SK-N-SH treated with all-trans-retinoic acid at 6 μM for 48 hours (cell line): ENCODE measurements at regions not wholly inside any gene's neighbourhood (a gene's known extent, or its start where the extent isn't known, plus 50 kb on each side); places are given as distances from the start of the nearest gene placed in this dataset.

Experiments
- ATAC-seq: fragments of 200-7000 bp; cut with Tn5 transposase; 3 replicates; pipeline ENCODE4 v1.9.1; 2020; ENCODE audit warnings: mild to moderate bottlenecking, moderate library complexity
- ARNTL ChIP-seq: fragments of 450-650 bp; formaldehyde crosslinking; IDR thresholded peaks from 2 replicates; pipeline ENCODE4 v1.5.0; 2020; ENCODE audit warnings: low read depth, mild to moderate bottlenecking, moderate library complexity, borderline replicate concordance
- BACH2 ChIP-seq: fragments of 250-450 bp; sonication (Bioruptor Pico); IDR thresholded peaks from 2 replicates; pipeline ENCODE4 v1.9.0; 2021; ENCODE audit warnings: mild to moderate bottlenecking, borderline replicate concordance
- CREB5 ChIP-seq: fragments of 250-450 bp; sonication (Bioruptor Pico); IDR thresholded peaks from 2 replicates; pipeline ENCODE4 v1.5.1; 2020; ENCODE audit warnings: low read depth, mild to moderate bottlenecking, moderate library complexity
- CSRNP3 ChIP-seq: fragments of 250-450 bp; sonication (Bioruptor Pico); IDR thresholded peaks from 2 replicates; pipeline ENCODE4 v1.5.1; 2021; ENCODE audit warnings: mild to moderate bottlenecking, moderate library complexity
- ESRRG ChIP-seq: fragments of 250-450 bp; sonication (Bioruptor Pico); IDR thresholded peaks from 2 replicates; pipeline ENCODE4 v1.6.1; 2021; ENCODE audit warnings: mild to moderate bottlenecking
- GLIS3 ChIP-seq: fragments of 250-450 bp; sonication (Bioruptor Pico); IDR thresholded peaks from 2 replicates; pipeline ENCODE4 v1.5.0; 2020; ENCODE audit warnings: mild to moderate bottlenecking, moderate library complexity
- OSR1 ChIP-seq: fragments of 250-450 bp; sonication (Bioruptor Pico); IDR thresholded peaks from 2 replicates; pipeline ENCODE4 v1.8.0; 2022; ENCODE audit warnings: moderate library complexity, mild to moderate bottlenecking, inconsistent platforms
- SNAI2 ChIP-seq: fragments of 250-450 bp; sonication (Bioruptor Pico); IDR thresholded peaks from 2 replicates; pipeline ENCODE4 v1.5.0; 2020; ENCODE audit warnings: mild to moderate bottlenecking, moderate library complexity
- TCF4 ChIP-seq: fragments of 250-450 bp; sonication (Bioruptor Pico); IDR thresholded peaks from 2 replicates; pipeline ENCODE4 v1.8.0; 2021; ENCODE audit warnings: mild to moderate bottlenecking, moderate library complexity, borderline replicate concordance
- TOX ChIP-seq: fragments of 250-450 bp; sonication (Bioruptor Pico); IDR thresholded peaks from 2 replicates; pipeline ENCODE4 v1.8.0; 2021; ENCODE audit warnings: mild to moderate bottlenecking, moderate library complexity, borderline replicate concordance
- ZFP3 ChIP-seq: fragments of 250-450 bp; sonication (Bioruptor Pico); IDR thresholded peaks from 2 replicates; pipeline ENCODE4 v1.5.0; 2020; ENCODE audit warnings: mild to moderate bottlenecking, moderate library complexity
- ZFP30 ChIP-seq: fragments of 450-650 bp; formaldehyde crosslinking; IDR thresholded peaks from 2 replicates; pipeline ENCODE4 v1.5.0; 2022; ENCODE audit warnings: mild to moderate bottlenecking, moderate library complexity
- ZNF565 ChIP-seq: fragments of 450-650 bp; formaldehyde crosslinking; conservative IDR thresholded peaks from 2 replicates; pipeline ENCODE4 v1.5.0; 2020; ENCODE audit warnings: low read depth, mild to moderate bottlenecking, moderate library complexity
- ZNF70 ChIP-seq: fragments of 450-650 bp; formaldehyde crosslinking; IDR thresholded peaks from 2 replicates; pipeline ENCODE4 v1.5.0; 2020; ENCODE audit warnings: mild to moderate bottlenecking, moderate library complexity
- ZNF8 ChIP-seq: fragments of 450-650 bp; formaldehyde crosslinking; IDR thresholded peaks from 2 replicates; pipeline ENCODE4 v1.5.0; 2020; ENCODE audit warnings: mild to moderate bottlenecking, moderate library complexity
- TF ChIP-seq, protein P1 (sequence below): fragments of 250-450 bp; sonication (Bioruptor Pico); IDR thresholded peaks from 2 replicates; pipeline ENCODE4 v1.5.0; 2020; ENCODE audit warnings: mild to moderate bottlenecking, moderate library complexity
- TF ChIP-seq, protein P2 (sequence below): fragments of 250-450 bp; sonication (Bioruptor Pico); IDR thresholded peaks from 2 replicates; pipeline ENCODE4 v1.8.0; 2020; ENCODE audit warnings: mild to moderate bottlenecking, moderate library complexity, borderline replicate concordance
- TF ChIP-seq, protein P3 (sequence below): fragments of 250-450 bp; sonication (Bioruptor Pico); IDR thresholded peaks from 2 replicates; pipeline ENCODE4 v1.8.0; 2021; ENCODE audit warnings: low read depth, mild to moderate bottlenecking, moderate library complexity, borderline replicate concordance

GRCh38 chr7:46687203-46687602 is 766.1 kb upstream of the IGFBP3 start:
- ATAC-seq: no peak
- TF ChIP-seq OSR1 (CRISPR knock-in tag): no peak
- TF ChIP-seq SNAI2: no peak
- TF ChIP-seq ZFP30: no peak
- TF ChIP-seq CSRNP3 (CRISPR knock-in tag): no peak
- TF ChIP-seq, protein P1, sequence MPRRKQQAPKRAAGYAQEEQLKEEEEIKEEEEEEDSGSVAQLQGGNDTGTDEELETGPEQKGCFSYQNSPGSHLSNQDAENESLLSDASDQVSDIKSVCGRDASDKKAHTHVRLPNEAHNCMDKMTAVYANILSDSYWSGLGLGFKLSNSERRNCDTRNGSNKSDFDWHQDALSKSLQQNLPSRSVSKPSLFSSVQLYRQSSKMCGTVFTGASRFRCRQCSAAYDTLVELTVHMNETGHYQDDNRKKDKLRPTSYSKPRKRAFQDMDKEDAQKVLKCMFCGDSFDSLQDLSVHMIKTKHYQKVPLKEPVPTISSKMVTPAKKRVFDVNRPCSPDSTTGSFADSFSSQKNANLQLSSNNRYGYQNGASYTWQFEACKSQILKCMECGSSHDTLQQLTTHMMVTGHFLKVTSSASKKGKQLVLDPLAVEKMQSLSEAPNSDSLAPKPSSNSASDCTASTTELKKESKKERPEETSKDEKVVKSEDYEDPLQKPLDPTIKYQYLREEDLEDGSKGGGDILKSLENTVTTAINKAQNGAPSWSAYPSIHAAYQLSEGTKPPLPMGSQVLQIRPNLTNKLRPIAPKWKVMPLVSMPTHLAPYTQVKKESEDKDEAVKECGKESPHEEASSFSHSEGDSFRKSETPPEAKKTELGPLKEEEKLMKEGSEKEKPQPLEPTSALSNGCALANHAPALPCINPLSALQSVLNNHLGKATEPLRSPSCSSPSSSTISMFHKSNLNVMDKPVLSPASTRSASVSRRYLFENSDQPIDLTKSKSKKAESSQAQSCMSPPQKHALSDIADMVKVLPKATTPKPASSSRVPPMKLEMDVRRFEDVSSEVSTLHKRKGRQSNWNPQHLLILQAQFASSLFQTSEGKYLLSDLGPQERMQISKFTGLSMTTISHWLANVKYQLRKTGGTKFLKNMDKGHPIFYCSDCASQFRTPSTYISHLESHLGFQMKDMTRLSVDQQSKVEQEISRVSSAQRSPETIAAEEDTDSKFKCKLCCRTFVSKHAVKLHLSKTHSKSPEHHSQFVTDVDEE (CRISPR knock-in tag): no peak
- TF ChIP-seq ZNF565 (CRISPR knock-in tag): no peak
- TF ChIP-seq CREB5 (CRISPR knock-in tag): no peak
- TF ChIP-seq ZNF8 (CRISPR knock-in tag): no peak
- no peak for TF ChIP-seq ZNF70 (CRISPR knock-in tag)
- no peak for TF ChIP-seq ESRRG (CRISPR knock-in tag)
- TF ChIP-seq GLIS3: no peak
- no peak for TF ChIP-seq ARNTL
- TF ChIP-seq BACH2 (CRISPR knock-in tag): no peak

DNA sequence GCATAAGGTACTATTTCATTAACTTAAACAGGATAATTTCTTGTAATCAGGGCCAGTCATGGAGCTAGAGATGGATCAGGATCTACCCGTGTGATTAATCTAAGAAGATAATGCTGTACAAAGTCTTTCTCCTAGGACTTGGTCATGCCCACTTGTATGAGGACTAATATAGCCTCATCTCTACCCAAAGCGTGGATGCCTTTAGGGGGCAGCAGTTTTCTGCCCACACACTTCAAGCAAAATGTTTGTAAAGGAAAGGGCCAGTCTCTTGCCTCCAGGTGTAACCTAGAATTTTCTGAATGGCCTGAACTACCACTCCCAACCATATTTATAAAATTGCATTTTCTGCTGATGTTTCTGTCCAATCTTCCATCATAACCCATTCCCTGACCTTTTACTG is 764.0 kb upstream of the IGFBP3 start:
- ATAC-seq: peak; percentile 47; the same call in 1 of the 3 replicates
- no peak for TF ChIP-seq GLIS3
- TF ChIP-seq, protein P2, sequence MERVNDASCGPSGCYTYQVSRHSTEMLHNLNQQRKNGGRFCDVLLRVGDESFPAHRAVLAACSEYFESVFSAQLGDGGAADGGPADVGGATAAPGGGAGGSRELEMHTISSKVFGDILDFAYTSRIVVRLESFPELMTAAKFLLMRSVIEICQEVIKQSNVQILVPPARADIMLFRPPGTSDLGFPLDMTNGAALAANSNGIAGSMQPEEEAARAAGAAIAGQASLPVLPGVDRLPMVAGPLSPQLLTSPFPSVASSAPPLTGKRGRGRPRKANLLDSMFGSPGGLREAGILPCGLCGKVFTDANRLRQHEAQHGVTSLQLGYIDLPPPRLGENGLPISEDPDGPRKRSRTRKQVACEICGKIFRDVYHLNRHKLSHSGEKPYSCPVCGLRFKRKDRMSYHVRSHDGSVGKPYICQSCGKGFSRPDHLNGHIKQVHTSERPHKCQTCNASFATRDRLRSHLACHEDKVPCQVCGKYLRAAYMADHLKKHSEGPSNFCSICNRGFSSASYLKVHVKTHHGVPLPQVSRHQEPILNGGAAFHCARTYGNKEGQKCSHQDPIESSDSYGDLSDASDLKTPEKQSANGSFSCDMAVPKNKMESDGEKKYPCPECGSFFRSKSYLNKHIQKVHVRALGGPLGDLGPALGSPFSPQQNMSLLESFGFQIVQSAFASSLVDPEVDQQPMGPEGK (CRISPR knock-in tag): no peak
- no peak for TF ChIP-seq TOX (CRISPR knock-in tag)
- no peak for TF ChIP-seq ARNTL

- no peak for ATAC-seq
- no peak for TF ChIP-seq SNAI2
- no peak for TF ChIP-seq TCF4 (CRISPR knock-in tag)
- TF ChIP-seq ARNTL: no peak
- TF ChIP-seq, protein P1 (CRISPR knock-in tag): no peak
- TF ChIP-seq OSR1 (CRISPR knock-in tag): no peak
- no peak for TF ChIP-seq CSRNP3 (CRISPR knock-in tag)
- no peak for TF ChIP-seq ZFP3 (CRISPR knock-in tag)
- TF ChIP-seq GLIS3: no peak
- TF ChIP-seq, protein P3, sequence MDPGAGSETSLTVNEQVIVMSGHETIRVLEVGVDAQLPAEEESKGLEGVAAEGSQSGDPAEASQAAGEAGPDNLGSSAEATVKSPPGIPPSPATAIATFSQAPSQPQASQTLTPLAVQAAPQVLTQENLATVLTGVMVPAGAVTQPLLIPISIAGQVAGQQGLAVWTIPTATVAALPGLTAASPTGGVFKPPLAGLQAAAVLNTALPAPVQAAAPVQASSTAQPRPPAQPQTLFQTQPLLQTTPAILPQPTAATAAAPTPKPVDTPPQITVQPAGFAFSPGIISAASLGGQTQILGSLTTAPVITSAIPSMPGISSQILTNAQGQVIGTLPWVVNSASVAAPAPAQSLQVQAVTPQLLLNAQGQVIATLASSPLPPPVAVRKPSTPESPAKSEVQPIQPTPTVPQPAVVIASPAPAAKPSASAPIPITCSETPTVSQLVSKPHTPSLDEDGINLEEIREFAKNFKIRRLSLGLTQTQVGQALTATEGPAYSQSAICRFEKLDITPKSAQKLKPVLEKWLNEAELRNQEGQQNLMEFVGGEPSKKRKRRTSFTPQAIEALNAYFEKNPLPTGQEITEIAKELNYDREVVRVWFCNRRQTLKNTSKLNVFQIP (CRISPR knock-in tag): no peak
- no peak for TF ChIP-seq ZFP30
Observed at GRCh38 chr7:46682836-46683624, 762.0 kb upstream of the IGFBP3 start.
